BLaER1 treated with 17β-estradiol and CSF1 and Interleukin-3, amounts not matched to agents 10 nM and 100 nM (cell line): ENCODE measurements at regions not wholly inside any gene's neighbourhood (a gene's known extent, or its start where the extent isn't known, plus 50 kb on each side); places are given as distances from the start of the nearest gene placed in this dataset.
A peak's percentile ranks its signal among the peaks of the same experiment; 100 is the strongest.

Experiments
- H3K27ac ChIP-seq, 11 experiments: shearing (Covaris generic); formaldehyde crosslinking; 2 replicates each; pipeline ENCODE4 v1.8.1; 2022
- H3K27me3 ChIP-seq, 11 experiments: shearing (Covaris generic); formaldehyde crosslinking; 2 replicates each; pipeline ENCODE4 v1.8.1; 2022
- H3K36me3 ChIP-seq, 11 experiments: shearing (Covaris generic); formaldehyde crosslinking; 2 replicates each; pipeline ENCODE4 v1.8.1; 2022
- H3K4me1 ChIP-seq, 10 experiments: shearing (Covaris generic); formaldehyde crosslinking; 2 replicates each; pipeline ENCODE4 v1.8.1; 2022
- H3K4me2 ChIP-seq, 11 experiments: shearing (Covaris generic); formaldehyde crosslinking; 2 replicates each; pipeline ENCODE4 v1.8.1; 2022
- H3K4me3 ChIP-seq, 10 experiments: shearing (Covaris generic); formaldehyde crosslinking; 2 replicates each; pipeline ENCODE4 v1.8.1; 2022
- H3K9ac ChIP-seq, 11 experiments: shearing (Covaris generic); formaldehyde crosslinking; 2 replicates each; pipeline ENCODE4 v1.8.1; 2022
- H3K9me3 ChIP-seq, 11 experiments: shearing (Covaris generic); formaldehyde crosslinking; replicated peaks in 1 of 11; 2 replicates each; pipeline ENCODE4 v1.8.1; 2022
- H4K20me1 ChIP-seq, 11 experiments: shearing (Covaris generic); formaldehyde crosslinking; 2 replicates each; pipeline ENCODE4 v1.8.1; 2022
- Cebpa-rat ChIP-seq, 11 experiments: shearing (Covaris generic); IDR thresholded peaks; 2 replicates each; pipeline ENCODE4 v1.8.1; 2022

- peak overlapping the region; percentile 42 to 61 (median 47) for H3K4me3 ChIP-seq
- H3K36me3 ChIP-seq: no peaks in the 10 kb centered on the region
- H3K4me1 ChIP-seq: peaks cover 56 to 81% (median 73%) of the 10 kb centered on the region in 10 experiments
- no peak for TF ChIP-seq Cebpa-rat (IDR thresholded peaks at IDR 0.05)
- H3K9ac ChIP-seq: peak overlapping the region; percentile 59 to 77 (median 66)
- H3K4me2 ChIP-seq: peak overlapping the region; percentile 72 to 94 (median 84)
- H4K20me1 ChIP-seq: no peaks in the 10 kb centered on the region
- peaks cover 0 to 6% (median 4%) of the 10 kb centered on the region in 11 experiments; a peak in 9 of 22 replicates for H3K9me3 ChIP-seq
- H3K27me3 ChIP-seq: no peaks in the 10 kb centered on the region
- peak overlapping the region; percentile 17 to 77 (median 61); a peak in 21 of 22 replicates for H3K27ac ChIP-seq
These were observed 100.0 kb upstream of the RIPOR2 start for GRCh38 chr6:25035512-25036435.

GRCh38 chr6:25036461-25036860 lies 100.7 kb upstream of the RIPOR2 start:
- H3K27ac ChIP-seq: peak overlapping the region in 9 of 11 experiments; percentile 56 to 77 (median 62); a peak in 16 of 22 replicates
- H4K20me1 ChIP-seq: no peaks in the 10 kb centered on the region
- H3K9me3 ChIP-seq: peaks cover 0 to 6% (median 4%) of the 10 kb centered on the region in 11 experiments; a peak in 9 of 22 replicates
- no peak for TF ChIP-seq Cebpa-rat (IDR thresholded peaks at IDR 0.05)
- peak overlapping the region; percentile 72 to 94 (median 84) for H3K4me2 ChIP-seq
- H3K4me1 ChIP-seq: peaks cover 63 to 87% (median 80%) of the 10 kb centered on the region in 10 experiments
- peak overlapping the region in 6 of 11 experiments; percentile 59 to 77 (median 66); a peak in 6 of 22 replicates for H3K9ac ChIP-seq
- H3K27me3 ChIP-seq: no peaks in the 10 kb centered on the region
- no peak overlapping the region for H3K4me3 ChIP-seq
- no peaks in the 10 kb centered on the region for H3K36me3 ChIP-seq

DNA sequence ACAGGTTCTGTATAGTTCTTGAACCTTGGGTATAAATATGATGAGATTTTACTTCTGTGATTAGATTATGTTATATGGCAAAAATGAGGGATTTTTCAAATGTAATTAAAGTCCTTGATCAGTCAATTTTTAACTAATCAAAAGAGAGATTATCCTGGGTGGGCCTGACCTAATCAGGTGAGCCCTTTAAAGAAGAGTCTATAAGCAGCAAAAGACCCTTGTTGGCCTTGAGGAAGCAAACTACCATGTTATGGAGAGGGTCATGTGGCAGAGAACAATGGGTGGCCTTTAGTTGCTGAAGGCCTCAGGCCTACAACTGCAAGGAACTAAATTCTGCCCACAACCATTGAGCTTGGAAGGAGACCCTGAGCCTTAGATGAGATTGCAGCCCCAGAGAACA lies 102.5 kb upstream of the RIPOR2 start:
- Histone ChIP-seq H3K27ac (peak overlapping the region in 3 of 11 experiments; percentile 9 to 44 (median 9); a peak in 3 of 22 replicates), H3K27me3 (no peaks in the 10 kb centered on the region), H3K9me3 (peaks cover 0 to 6% (median 4%) of the 10 kb centered on the region in 11 experiments; a peak in 9 of 22 replicates), H3K9ac (no peak overlapping the region; a peak in 1 of 22 replicates), H4K20me1 (no peaks in the 10 kb centered on the region), H3K4me2 (peak overlapping the region in 6 of 11 experiments; percentile 53 to 94 (median 80); a peak in 9 of 22 replicates), H3K36me3 (no peaks in the 10 kb centered on the region), H3K4me3 (no peak overlapping the region), H3K4me1 (peaks cover 75 to 90% (median 86%) of the 10 kb centered on the region in 10 experiments)
- no peak for TF ChIP-seq Cebpa-rat (IDR thresholded peaks at IDR 0.05)

DNA sequence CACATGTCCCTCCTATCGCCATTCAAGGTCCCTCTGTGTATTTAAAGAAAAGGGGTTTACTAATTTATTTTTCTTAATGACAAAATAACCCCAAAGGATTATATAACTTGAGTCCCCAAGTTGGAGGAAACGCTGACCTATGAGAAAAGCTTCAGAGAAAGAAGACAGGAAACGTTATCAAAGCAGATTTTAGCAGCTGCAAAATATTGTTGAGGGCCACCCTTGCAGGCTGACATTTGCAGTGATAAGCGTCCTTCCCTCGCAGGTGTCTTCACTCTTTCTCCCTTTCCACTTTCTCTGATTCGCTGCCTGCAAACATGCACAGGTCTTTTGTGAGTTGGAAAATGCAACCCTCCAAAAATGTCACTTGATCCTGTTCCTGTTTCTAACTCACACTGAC lies 103.2 kb upstream of the RIPOR2 start:
- Histone ChIP-seq H3K9ac (peak overlapping the region in 1 of 11 experiments; percentile 8; a peak in 1 of 22 replicates), H3K36me3 (no peaks in the 10 kb centered on the region), H3K4me2 (peak overlapping the region; percentile 53 to 94 (median 80)), H3K4me3 (no peak overlapping the region; a peak in 1 of 20 replicates), H3K9me3 (peaks cover 0 to 6% (median 4%) of the 10 kb centered on the region in 11 experiments; a peak in 9 of 22 replicates), H3K4me1 (peaks cover 76 to 91% (median 82%) of the 10 kb centered on the region in 10 experiments), H3K27ac (peak overlapping the region in 3 of 11 experiments; percentile 9 to 44 (median 9); a peak in 4 of 22 replicates), H3K27me3 (no peaks in the 10 kb centered on the region), H4K20me1 (no peaks in the 10 kb centered on the region)
- TF ChIP-seq Cebpa-rat (IDR thresholded peaks at IDR 0.05): no peak

- no peak for TF ChIP-seq Cebpa-rat (IDR thresholded peaks at IDR 0.05)
- no peaks in the 10 kb centered on the region for H3K36me3 ChIP-seq
- no peaks in the 10 kb centered on the region for H4K20me1 ChIP-seq
- peaks cover 56 to 91% (median 60%) of the 10 kb centered on the region in 10 experiments for H3K4me1 ChIP-seq
- peak overlapping the region; percentile 34 to 78 (median 54) for H3K9ac ChIP-seq
- H3K27me3 ChIP-seq: no peaks in the 10 kb centered on the region
- H3K4me3 ChIP-seq: peak overlapping the region; percentile 36 to 59 (median 48)
- peaks cover 0 to 6% (median 4%) of the 10 kb centered on the region in 11 experiments; a peak in 9 of 22 replicates for H3K9me3 ChIP-seq
- peak overlapping the region; percentile 35 to 75 (median 65); a peak in 21 of 22 replicates for H3K27ac ChIP-seq
- peak overlapping the region; percentile 71 to 94 (median 80) for H3K4me2 ChIP-seq
These were observed 105.8 kb upstream of the RIPOR2 start for GRCh38 chr6:25041485-25042035.

DNA sequence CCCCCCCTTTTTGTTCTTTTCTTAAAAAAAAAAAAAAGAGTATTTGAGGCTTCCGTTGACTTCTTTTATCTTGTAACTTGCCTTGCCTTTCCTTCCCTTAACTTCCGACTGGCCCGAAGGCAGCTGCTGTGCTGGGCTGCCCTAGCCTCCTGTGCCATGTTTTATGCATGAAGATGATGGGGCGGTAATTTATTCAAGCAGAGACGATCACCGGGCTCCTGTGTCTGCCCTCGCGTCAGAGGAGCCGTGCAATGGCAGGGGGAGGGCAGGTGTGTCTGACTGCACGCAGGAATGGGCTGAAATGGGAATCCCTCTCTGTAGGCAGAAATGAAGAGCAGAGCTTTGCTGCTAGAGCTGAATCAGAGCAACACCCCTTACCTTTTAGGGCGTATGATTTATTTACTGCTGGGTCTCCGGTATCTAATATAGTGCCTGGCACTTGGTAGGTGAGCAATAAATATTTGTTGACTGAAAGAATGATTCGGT lies 106.3 kb upstream of the RIPOR2 start:
- H3K4me2 ChIP-seq: peak overlapping the region; percentile 71 to 94 (median 80)
- H3K9me3 ChIP-seq: peaks cover 0 to 6% (median 4%) of the 10 kb centered on the region in 11 experiments; a peak in 9 of 22 replicates
- no peaks in the 10 kb centered on the region for H3K36me3 ChIP-seq
- H3K27me3 ChIP-seq: no peaks in the 10 kb centered on the region
- TF ChIP-seq Cebpa-rat (IDR thresholded peaks at IDR 0.05): no peak
- peak overlapping the region; percentile 34 to 78 (median 54); a peak in 20 of 22 replicates for H3K9ac ChIP-seq
- peak overlapping the region; percentile 36 to 59 (median 48); a peak in 19 of 20 replicates for H3K4me3 ChIP-seq
- H4K20me1 ChIP-seq: no peaks in the 10 kb centered on the region
- peak overlapping the region; percentile 35 to 75 (median 65); a peak in 21 of 22 replicates for H3K27ac ChIP-seq
- peaks cover 50 to 91% (median 55%) of the 10 kb centered on the region in 10 experiments for H3K4me1 ChIP-seq

GRCh38 chr6:25042536-25042935 lies 106.8 kb upstream of the RIPOR2 start:
- Histone ChIP-seq H3K27ac (peak overlapping the region in 7 of 11 experiments; percentile 0 to 75 (median 61); a peak in 8 of 22 replicates), H4K20me1 (no peaks in the 10 kb centered on the region), H3K9ac (peak overlapping the region in 6 of 11 experiments; percentile 7 to 66 (median 54); a peak in 3 of 22 replicates), H3K4me1 (peaks cover 47 to 91% (median 51%) of the 10 kb centered on the region in 10 experiments), H3K9me3 (peaks cover 0 to 8% (median 4%) of the 10 kb centered on the region in 11 experiments; a peak in 11 of 22 replicates), H3K4me3 (peak overlapping the region in 4 of 10 experiments; percentile 36 to 59 (median 46); a peak in 2 of 20 replicates), H3K36me3 (no peaks in the 10 kb centered on the region), H3K4me2 (peak overlapping the region; percentile 71 to 94 (median 80)), H3K27me3 (no peaks in the 10 kb centered on the region)
- no peak for TF ChIP-seq Cebpa-rat (IDR thresholded peaks at IDR 0.05)

DNA sequence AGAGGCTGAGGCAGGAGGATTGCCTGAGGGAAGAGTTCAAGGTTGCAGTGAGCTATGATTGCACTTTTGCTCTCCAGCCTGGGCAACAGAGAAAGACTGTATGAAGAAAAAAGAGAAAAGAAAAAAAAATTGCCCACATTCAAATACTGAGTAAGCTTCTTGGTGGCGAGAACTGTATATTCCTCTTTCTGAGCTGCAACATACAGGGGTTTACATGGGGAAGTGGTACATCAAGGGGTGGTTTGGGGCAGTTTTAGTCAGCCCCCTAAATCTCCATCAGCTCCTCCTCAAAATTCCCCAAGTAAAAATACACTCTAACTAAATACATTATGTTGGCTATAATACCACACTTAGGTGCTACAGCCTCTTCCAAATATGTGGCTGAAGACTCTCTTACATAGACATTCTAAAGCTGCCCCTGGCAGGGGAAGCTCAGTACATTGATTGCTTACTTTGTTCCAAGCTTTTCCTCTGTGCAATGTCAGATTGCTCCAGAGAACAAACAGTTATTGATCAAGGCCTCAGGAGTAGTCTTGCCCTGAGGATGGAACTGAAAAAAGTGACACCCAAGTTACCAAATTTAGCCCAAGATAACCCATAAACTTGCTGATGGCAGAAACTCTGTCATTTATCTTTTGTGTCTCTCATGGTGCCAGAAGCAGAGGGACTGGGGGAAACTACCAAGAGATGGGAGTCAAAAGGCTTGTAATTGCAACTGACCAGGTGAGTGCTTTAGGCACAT lies 107.4 kb upstream of the RIPOR2 start:
- Histone ChIP-seq H3K27ac (peak overlapping the region in 3 of 11 experiments; percentile 0 to 60 (median 36); a peak in 5 of 22 replicates), H3K9ac (peak overlapping the region in 3 of 11 experiments; percentile 7 to 60 (median 15); a peak in 1 of 22 replicates), H3K4me2 (peak overlapping the region; percentile 71 to 94 (median 80)), H3K9me3 (peaks cover 0 to 13% (median 7%) of the 10 kb centered on the region in 11 experiments; a peak in 15 of 22 replicates), H3K4me1 (peaks cover 47 to 96% (median 51%) of the 10 kb centered on the region in 10 experiments), H3K4me3 (no peak overlapping the region), H3K27me3 (no peaks in the 10 kb centered on the region), H4K20me1 (no peaks in the 10 kb centered on the region), H3K36me3 (no peaks in the 10 kb centered on the region)
- TF ChIP-seq Cebpa-rat (IDR thresholded peaks at IDR 0.05): no peak
